ENCODE measurements at regions not wholly inside any gene's neighbourhood (a gene's known extent, or its start where the extent isn't known, plus 50 kb on each side); places are given as distances from the start of the nearest gene placed in this dataset.

DNA sequence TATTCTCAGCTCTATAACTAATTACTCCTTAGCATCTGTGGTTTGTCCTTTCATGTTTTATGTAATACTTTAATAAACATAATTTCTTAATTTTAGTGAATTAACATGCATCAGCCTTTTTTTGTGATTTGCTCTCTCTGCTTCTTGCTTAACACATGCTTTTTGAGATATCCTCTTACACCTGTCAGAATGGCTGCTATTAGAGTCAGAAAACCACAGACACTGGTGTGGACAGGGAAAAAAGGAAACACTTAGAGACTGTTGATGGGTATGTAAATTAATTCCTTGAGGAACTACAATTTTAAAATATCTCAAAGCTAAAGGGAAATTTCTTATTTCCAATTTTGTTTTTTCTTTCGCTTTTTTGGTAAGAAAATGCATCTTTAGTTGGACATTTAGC lies 549.0 kb downstream of the ZNF804A start:
- no peak for DNase-seq (ENCODE audit: low spot score)

DNA sequence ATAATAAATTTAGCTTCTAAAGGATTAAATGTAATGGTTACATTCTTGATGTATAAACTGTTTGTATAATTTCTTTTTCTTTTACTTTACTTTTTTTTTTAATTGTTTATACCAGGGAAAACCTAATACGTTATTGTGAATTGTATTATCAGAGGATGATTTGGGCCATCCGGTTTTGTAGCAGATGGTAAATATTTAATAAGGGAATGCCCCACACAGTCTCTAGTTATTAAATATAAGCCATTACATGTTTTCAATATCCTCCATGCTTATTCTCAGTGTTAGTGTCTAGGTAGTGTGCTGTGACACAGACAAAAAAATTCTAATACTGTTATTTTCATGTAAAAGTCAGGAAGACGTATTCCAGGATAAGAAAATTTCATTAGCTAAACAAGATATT lies 553.9 kb downstream of the ZNF804A start:
- DNase-seq (ENCODE audit: low spot score), result no peak

DNA sequence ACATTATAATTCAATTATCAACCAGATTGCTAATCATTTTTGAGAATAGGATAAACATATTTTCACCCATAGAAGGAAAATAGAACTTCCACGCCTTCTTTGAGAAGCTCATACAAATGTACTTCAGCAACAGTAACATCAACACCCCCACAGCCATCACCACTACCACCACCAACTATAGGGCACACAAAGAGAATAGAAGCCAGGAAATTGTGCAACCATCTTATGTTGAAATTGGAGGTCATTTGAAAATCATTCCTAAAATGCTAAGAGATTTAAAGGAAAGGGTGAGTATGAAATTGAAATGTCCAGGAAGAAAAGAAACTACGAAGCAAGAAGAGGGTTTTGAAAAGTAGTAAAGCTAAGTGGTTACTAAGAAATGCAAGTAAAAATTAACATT lies 563.4 kb downstream of the ZNF804A start:
- DNase-seq (ENCODE audit: low spot score), result no peak

DNA sequence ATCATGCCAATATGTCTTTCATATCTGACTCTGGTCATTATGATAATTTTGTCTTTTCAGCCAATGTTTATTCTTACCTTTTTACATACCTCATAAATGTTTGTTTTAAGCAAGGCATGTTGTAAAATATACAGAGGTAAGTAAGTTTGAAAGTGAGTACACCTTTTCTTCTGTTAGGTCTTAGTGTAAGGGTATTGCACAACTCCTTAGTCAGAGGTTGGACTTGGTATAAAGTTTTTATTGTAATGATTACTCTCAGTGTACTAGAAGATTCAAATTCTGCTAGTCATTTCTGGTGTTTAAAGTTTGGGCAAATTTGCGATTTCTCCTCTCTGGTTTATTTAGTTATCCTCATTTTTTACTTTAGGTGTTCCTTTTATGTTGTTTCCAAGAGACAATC lies 564.3 kb upstream of the FSIP2 start:
- DNase-seq (ENCODE audit: low spot score), result no peak

DNA sequence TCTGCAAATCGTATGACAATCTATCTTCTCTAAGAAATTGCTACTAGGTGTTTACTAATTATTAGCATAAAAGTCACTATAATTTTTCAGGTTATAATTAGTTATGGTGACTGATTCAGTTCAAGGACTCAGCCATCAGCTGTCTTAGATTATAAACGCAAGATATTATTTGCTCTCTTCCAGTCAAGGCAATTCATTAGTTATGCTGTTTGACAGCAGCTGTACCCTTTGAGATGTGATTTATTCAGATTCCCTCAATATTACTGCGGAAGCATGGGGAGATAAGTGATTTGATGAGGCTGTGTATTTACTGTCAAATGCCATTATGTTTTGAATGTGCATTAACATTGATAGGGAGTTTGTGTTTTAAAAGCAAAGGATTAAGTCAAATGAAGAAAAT lies 558.9 kb upstream of the FSIP2 start:
- no peak for DNase-seq (ENCODE audit: low spot score)

DNA sequence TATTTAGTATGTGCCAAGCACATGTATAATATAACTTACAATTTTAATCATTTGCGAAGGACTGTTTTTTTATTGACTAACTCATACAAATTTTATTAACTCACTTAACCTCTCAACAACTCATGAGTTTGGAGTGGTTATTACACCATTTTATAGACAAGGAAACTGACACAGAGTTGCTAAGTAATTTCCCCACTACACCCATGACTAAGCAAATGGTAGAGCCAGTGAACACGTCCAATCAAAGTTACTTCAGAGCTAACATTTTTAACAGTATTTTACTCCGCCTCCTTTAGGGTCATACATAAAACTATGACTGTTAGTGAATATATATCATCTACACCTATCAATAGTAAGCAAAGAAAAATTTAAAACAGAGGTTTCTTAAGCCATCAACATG lies 556.7 kb upstream of the FSIP2 start:
- DNase-seq (ENCODE audit: low spot score), result no peak

DNA sequence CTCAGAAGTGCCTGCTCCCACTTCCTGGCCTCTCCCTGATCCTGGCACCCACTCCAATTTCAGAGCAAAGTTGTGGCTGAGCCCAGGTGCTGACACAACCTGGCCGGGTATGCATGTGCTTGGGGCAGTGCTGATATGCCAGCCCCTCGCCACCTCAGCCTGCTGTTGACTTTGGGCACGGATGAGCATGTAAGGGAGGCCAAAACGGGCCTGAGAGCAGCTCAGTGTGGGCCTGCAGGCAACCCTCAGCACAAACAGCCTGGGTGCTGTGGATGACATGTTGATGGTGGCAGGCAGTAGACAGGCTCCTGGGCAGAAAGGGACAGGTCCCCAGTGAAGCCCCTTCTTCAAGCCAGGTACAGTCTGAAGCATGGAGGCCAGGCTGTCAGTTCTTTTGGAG lies 553.6 kb upstream of the FSIP2 start:
- DNase-seq (ENCODE audit: low spot score), result no peak

DNA sequence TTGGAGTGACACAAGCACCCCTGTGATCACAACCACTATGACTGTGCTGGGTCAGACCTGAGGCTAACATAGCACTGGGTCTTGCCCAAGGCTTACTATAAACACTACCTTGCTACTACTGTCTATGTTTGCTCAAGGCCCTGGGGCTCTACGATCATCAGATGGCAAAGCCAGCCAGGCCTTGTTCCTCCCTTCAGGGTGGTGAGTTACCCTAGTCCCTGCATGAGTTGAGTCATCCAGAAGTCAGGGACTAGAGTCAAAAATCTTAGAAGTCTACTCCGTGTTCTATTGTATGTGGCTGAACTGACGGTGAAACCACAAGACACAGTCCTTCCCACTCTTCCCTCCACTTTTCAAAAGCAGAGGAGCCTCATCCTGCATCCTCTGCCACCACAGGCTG lies 551.2 kb upstream of the FSIP2 start:
- DNase-seq (ENCODE audit: low spot score), result peak; percentile 1

- peak; percentile 48 for DNase-seq (ENCODE audit: low spot score)
Measured at GRCh38 chr2:185188656-185189055, 549.9 kb upstream of the FSIP2 start.

DNA sequence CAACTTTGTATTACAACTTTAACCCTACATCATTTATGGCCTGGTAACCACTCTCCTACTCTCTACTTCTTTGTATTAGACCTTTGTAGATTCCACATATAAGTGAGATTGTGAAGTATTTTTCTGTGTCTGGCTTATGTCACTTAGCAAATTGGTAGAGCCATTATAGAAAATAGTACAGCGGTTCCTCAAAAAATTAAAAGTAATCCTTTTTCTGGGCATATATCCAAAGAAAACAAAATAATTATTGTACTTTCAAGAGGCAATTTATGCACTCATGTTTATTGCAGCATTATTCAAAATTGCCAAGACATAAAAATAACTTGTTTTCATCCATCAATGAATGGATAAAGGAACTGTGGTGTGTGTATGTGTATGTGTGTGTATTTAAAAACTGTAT lies 537.5 kb upstream of the FSIP2 start:
- DNase-seq (ENCODE audit: low spot score), result no peak

- DNase-seq (ENCODE audit: low spot score), result no peak
Measured at GRCh38 chr2:185202381-185202780, 536.2 kb upstream of the FSIP2 start.

- no peak for DNase-seq (ENCODE audit: low spot score)
Measured at GRCh38 chr2:185202945-185203528, 535.6 kb upstream of the FSIP2 start.

GRCh38 chr2:185208261-185208660 lies 530.3 kb upstream of the FSIP2 start:
- peak; percentile 54 for DNase-seq (ENCODE audit: low spot score)

- DNase-seq (ENCODE audit: low spot score), result no peak
Measured at GRCh38 chr2:185215497-185215896, 523.1 kb upstream of the FSIP2 start.

- peak; percentile 37 for DNase-seq (ENCODE audit: low spot score)
Measured at GRCh38 chr2:185219981-185220380, 518.6 kb upstream of the FSIP2 start.

GRCh38 chr2:185222311-185222710 lies 516.3 kb upstream of the FSIP2 start:
- no peak for DNase-seq (ENCODE audit: low spot score)

- no peak for DNase-seq (ENCODE audit: low spot score)
Measured at GRCh38 chr2:185227391-185227790, 511.2 kb upstream of the FSIP2 start.

- no peak for DNase-seq (ENCODE audit: low spot score)
Measured at GRCh38 chr2:185239491-185239890, 499.1 kb upstream of the FSIP2 start.

DNA sequence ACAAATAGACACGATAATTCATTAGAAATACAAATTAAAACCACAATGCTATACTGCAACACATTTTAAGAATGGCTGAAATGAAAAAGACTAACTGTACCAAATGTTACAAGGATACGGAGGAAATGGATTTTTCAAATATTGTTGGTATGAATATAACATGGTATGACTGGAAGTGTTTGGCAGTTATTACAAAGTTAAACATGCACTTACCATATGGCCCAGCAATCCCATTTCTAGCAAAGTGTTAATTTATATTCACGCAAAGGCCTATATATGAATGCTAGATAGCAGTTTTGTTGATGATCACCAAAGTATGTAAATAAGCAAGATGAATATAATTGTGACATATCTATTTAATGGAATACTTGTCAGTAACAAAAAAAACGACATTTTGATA lies 497.8 kb upstream of the FSIP2 start:
- no peak for DNase-seq (ENCODE audit: low spot score)

GRCh38 chr2:185241556-185241955 lies 497.0 kb upstream of the FSIP2 start:
- no peak for DNase-seq (ENCODE audit: low spot score)

GRCh38 chr2:185242462-185242861 lies 496.1 kb upstream of the FSIP2 start:
- DNase-seq (ENCODE audit: low spot score), result no peak

GRCh38 chr2:185245216-185245615 lies 493.4 kb upstream of the FSIP2 start:
- DNase-seq (ENCODE audit: low spot score), result no peak

DNA sequence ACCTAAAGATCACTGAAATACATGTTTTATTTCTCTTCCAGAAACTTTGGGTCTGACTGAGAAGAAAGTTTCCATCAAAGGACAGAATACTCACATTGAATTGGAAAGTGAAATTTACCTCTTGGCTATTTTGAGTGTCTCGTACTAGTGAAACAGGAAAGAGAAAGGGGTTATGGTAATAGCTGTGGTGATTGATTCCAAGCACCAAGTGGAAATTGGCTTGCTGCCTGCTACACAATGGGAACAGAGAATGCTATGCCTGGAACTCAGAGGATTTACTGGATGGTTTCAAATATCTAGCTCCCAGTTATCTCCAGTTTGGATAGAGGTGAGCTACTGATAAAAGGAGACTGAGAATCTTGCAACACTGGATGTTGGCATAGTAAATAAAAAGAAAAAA lies 492.8 kb upstream of the FSIP2 start:
- no peak for DNase-seq (ENCODE audit: low spot score)

DNA sequence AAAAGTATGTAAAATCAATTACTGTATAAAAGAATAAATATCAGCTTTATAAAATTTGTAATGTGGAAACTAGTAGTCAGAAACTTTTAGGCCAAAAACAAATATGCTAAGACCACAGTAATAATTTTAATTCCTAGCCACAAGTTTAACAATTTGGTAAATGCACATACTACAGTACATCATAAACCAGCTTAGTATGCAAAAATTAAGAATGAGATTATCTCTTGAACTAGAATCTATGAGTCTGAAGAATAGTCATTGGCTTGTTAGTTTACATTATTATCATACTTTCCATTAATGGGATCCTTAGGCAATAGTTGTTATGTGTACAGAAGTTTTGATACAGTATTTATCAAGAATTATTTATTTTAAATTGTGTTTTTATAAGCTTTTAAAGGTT lies 491.9 kb upstream of the FSIP2 start:
- no peak for DNase-seq (ENCODE audit: low spot score)

DNA sequence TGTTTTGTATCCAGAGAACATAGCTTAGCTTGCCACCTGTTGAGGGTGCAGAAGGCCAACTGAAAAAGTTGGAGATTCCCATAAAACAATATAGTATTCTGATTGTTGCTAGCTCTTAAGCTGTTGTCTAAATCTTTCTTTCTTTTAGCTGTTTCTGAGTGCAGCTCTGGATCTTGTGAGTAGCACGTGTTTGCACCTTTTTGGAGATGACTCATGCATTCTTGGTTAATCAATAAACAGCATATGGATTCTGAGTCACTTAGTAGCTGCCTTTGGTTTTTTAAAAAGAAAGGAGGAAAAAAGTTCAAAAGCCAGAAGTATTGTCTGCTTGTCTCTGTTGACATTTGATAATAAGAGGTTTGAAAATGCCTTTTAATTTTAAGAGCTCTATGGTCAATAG lies 483.0 kb upstream of the FSIP2 start:
- DNase-seq (ENCODE audit: low spot score), result peak; percentile 78
